Amygdala (tissue), 56 donors: ENCODE measurements at regions not wholly inside any gene's neighbourhood (a gene's known extent, or its start where the extent isn't known, plus 50 kb on each side); places are given as distances from the start of the nearest gene placed in this dataset.

Experiments used
- DNase-seq, 56 donors: peaks; one replicate each; lab custom pipeline; 2025; lab: John Stamatoyannopoulos, UW

GRCh38 chr6:105601541-105602236 lies 198.8 kb upstream of the PREP start:
- peak in 45 of 56 donors; percentile 3 to 78 (median 39) for DNase-seq

GRCh38 chr6:105600336-105601260 lies 197.7 kb upstream of the PREP start:
- no peak for DNase-seq

GRCh38 chr6:105598264-105598663 lies 195.4 kb upstream of the PREP start:
- DNase-seq = no peak

DNA sequence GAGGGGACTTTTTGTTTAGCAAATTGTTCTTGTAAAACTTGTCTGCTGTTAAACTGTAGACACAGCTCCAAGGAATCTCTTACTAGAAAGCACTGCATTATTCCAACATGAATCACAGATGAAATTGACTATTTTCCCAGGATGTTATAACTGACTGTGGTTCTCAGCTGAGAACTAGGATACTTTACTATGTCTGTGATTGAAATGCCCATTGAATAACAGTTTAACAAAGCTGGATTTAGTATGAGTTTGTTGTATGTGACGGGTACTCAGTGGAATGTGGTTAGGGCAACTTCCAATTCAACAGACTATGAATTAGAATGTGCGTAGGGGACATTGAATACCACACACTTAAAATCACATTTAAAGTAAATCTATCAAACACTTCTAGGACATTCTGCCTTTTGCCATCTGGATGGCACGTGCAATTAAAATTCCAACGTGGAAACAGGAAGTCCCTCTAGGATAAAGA lies 193.4 kb upstream of the PREP start:
- DNase-seq = no peak

GRCh38 chr6:105595829-105596228 lies 192.9 kb upstream of the PREP start:
- DNase-seq = no peak

DNA sequence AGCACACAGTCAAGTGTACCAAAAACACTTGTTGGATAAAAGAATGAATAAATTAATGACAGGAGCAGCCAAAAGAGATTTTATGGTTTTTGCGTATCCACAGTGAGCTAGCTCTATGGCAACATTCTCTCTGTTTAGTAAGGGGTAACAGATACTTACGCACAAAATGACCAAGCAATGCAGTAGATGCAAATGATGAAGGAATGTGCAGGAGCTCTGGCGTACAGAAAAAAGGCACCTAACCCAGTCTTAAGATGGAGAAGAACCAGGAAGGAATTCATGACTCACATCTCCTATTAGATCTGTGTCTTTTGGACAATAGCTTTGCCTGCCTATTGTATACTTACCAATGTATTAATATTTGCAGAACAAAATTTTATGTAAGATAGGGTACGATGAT lies 191.9 kb upstream of the PREP start:
- DNase-seq = no peak

GRCh38 chr6:105593805-105594671 lies 191.2 kb upstream of the PREP start:
- DNase-seq = no peak

DNA sequence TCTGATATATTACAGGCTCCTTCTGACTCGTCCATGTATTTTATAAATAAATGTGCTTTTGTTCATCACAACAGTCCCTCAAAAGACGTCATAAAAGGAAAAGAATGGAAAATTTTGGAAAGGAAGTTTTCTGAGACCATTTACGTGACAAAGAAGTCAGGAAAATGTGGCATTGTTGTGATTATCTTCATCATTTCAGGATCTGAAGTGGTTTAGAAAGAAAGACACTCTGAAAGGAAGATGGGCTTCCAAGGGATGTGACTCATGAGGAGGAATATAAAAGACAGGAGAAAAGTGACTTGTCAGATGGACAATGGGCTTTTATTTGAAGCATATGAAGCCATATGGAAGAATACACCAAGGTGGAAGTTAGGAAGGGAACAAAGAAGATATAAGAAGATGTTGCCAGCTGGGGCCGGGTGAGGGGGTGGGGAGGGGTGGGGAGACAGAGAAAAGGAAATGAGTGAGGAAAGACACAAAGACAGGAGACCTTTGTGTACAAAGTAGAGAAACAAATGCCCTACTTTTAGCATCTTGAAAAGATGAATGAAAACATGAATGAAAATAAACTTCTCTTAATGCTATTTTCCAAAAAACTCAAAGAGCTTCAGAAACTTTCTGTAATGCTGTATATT lies 190.3 kb upstream of the PREP start:
- no peak for DNase-seq

DNA sequence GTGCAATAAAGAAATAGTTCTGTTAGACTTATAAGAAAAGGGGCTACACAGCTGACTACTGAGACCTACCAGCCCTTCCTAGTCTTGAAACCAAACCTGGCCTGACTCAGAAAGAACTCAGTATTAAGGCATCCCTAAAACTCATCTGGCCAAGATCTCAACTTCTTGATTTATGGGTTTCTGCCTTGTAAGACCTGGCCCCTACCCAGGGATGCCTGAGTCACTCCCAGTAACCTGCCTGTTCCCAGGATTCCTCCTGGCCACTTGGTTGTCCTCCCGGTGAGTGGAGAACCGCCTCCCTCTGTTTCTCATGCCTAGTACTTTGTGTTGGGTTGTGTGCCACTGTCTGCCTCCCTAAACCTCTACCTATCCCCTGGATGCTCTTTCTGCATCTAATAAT lies 189.4 kb upstream of the PREP start:
- DNase-seq = no peak

DNA sequence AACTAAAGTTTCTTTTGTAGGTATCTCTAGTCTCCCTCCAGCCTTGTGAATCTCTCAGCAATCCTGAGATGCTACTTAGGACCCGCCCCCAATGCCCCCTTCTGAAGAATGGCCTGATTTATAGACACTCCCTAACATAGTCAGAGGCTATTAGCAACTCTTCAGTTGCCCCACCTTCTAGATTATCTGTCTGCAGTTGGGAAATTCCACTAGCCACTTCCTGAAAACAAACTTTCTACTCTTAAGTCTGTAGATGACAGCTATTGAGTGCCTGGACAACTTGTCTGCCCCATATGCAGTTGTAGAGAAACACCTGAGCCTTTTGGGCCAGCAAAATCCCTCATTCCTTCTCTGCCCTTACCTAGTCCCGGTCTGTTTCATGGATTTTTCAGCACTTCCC lies 188.2 kb upstream of the PREP start:
- no peak for DNase-seq

GRCh38 chr6:105588123-105588710 lies 185.3 kb upstream of the PREP start:
- DNase-seq = no peak

- DNase-seq = no peak
Observed at GRCh38 chr6:105587349-105588122, 184.7 kb upstream of the PREP start.

DNA sequence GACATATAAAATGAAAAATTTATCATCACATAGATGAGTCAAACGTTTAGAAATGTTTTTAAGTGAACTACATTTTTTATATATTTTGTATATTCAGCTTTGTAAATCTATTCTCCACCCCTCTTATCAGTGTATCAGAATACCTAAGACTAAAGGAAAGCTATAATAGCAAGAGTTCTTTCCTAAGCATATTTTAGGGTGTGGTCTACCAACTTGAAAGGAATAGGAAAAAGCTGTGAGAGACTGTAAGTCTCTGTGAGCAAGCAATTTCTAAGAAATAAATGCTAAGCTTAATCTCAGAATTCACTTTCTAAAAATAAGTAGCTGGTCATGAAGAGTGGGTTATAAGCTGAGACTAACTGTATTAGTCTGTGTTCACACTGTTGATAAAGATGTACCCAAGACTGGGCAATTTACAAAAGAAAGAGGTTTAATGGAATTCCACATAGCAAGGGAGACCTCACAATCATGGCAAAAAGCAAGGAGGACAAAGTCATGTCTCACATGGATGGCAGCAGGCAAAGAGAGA lies 175.4 kb upstream of the PREP start:
- no peak for DNase-seq

DNA sequence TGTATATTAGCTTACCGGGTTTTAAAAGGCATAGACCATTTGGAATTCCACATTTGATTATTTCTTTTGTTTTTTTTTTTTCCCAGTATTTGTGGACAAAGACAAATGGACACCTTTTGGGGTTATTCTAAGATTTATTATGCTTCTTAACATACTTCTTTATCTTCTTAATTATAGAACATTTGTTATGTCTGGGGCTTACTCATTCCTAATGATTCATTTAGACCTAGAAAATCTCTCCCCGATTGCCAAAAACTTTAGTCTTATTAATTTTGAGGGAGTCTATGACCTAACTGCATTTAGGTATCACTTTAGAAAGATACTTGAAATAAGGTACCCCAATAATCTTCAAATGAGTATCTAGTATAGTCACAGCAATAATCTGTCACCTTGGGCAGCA lies 170.7 kb upstream of the PREP start:
- no peak for DNase-seq

- no peak for DNase-seq
Observed at GRCh38 chr6:105573138-105573537, 170.3 kb upstream of the PREP start.

- no peak for DNase-seq
Observed at GRCh38 chr6:105570416-105570815, 167.5 kb upstream of the PREP start.

DNA sequence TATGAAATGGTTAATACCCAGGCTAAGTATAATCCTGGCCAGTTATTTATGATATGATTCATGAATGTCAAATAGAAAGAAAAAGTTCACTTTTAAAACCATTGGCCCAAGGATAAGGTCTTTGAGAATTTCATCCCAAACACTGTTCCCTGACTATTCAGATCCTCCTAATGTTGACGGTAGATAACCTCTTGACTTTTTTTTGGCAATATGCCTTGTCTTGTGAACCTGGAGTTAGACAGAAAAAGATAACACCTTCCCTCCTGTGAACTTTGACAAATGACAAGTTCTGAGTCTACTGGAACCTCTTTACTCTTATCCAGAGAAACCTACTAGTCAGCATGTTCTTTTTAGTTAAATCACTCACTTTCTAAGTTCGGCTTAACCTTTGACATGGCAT lies 166.8 kb upstream of the PREP start:
- DNase-seq = no peak

GRCh38 chr6:105568751-105569150 lies 165.9 kb upstream of the PREP start:
- DNase-seq = no peak

- no peak for DNase-seq
Observed at GRCh38 chr6:105568142-105568541, 165.3 kb upstream of the PREP start.
